GM12865 (cell line): ENCODE measurements at regions not wholly inside any gene's neighbourhood (a gene's known extent, or its start where the extent isn't known, plus 50 kb on each side); places are given as distances from the start of the nearest gene placed in this dataset.

Source experiments
- DNase-seq: peaks from one replicate; pipeline ENCODE4 v3.0.0; 2010; ENCODE audit warnings: low read depth
- H3K4me3 ChIP-seq: 2 replicates; pipeline ENCODE4 v1.5.1; 2011; ENCODE audit warnings: mild to moderate bottlenecking, low read depth, low read length, control low read depth
- TF ChIP-seq, protein P1 (sequence below): IDR thresholded peaks from 2 replicates; pipeline ENCODE4 v1.5.1; 2011; ENCODE audit warnings: low read length, control low read depth, low read depth, inconsistent platforms; ENCODE audit not compliant: insufficient read depth; ENCODE audit errors: missing control alignments

GRCh38 chr16:55051571-55052347 is 121.1 kb downstream of the IRX5 start:
- TF ChIP-seq, protein P1, sequence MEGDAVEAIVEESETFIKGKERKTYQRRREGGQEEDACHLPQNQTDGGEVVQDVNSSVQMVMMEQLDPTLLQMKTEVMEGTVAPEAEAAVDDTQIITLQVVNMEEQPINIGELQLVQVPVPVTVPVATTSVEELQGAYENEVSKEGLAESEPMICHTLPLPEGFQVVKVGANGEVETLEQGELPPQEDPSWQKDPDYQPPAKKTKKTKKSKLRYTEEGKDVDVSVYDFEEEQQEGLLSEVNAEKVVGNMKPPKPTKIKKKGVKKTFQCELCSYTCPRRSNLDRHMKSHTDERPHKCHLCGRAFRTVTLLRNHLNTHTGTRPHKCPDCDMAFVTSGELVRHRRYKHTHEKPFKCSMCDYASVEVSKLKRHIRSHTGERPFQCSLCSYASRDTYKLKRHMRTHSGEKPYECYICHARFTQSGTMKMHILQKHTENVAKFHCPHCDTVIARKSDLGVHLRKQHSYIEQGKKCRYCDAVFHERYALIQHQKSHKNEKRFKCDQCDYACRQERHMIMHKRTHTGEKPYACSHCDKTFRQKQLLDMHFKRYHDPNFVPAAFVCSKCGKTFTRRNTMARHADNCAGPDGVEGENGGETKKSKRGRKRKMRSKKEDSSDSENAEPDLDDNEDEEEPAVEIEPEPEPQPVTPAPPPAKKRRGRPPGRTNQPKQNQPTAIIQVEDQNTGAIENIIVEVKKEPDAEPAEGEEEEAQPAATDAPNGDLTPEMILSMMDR: no peak
- H3K4me3 ChIP-seq: no peak overlapping the region
- no peak for DNase-seq

DNA sequence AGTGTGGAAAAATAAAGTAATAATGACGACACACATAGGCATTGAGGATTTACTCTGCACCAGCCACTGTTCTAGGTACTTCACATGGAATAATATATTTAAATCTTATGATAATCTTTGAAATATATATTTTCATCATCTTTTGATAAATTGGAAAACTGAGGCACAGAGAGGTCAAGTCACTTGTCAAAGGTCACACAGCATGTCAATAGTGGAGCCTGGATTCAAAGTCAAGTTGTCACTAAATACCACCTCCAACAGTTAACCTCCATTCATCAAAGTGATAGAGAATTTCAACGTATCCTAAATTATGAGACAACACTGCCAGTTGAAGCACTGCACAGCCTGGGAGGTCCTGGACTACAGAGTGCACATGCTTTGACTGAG is 121.7 kb downstream of the IRX5 start:
- no peak overlapping the region for H3K4me3 ChIP-seq
- no peak for DNase-seq
- TF ChIP-seq, protein P1: no peak

- H3K4me3 ChIP-seq: no peak overlapping the region
- DNase-seq: no peak
Observed at GRCh38 chr16:55052741-55053415, 122.2 kb downstream of the IRX5 start.

GRCh38 chr16:55055262-55055661 is 124.6 kb downstream of the IRX5 start:
- no peak overlapping the region for H3K4me3 ChIP-seq
- no peak for DNase-seq
- TF ChIP-seq, protein P1: no peak

More at GRCh38 chr16:55052741-55053415, 122.2 kb downstream of the IRX5 start:
- TF ChIP-seq, protein P1: no peak

- no peak overlapping the region for H3K4me3 ChIP-seq
- no peak for DNase-seq
- TF ChIP-seq, protein P1: no peak
Observed at GRCh38 chr16:55056585-55057401, 126.1 kb downstream of the IRX5 start.

DNA sequence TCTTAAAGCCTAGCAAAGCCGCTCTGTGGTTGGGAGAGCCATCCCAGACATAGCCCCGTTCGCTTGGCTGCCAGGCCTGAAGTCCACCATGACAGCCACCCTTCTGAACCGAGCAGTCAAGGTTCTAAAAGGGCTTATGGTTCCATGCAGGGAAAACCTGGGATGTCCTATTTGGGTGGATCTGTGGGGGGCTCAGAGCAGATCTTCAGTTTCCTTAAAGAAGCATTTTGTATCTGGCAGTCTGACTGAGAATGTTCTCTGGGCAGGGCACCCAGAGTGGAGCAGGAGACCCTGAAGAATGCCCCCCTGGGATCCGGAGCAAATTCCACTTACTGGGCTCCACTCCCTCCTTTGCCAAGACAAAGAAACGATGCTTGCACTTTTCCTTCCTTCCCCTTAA is 127.2 kb downstream of the IRX5 start:
- no peak overlapping the region for H3K4me3 ChIP-seq
- TF ChIP-seq, protein P1: no peak
- DNase-seq: no peak
